Retinal pigment epithelial cell (primary cell): ENCODE measurements at regions not wholly inside any gene's neighbourhood (a gene's known extent, or its start where the extent isn't known, plus 50 kb on each side); places are given as distances from the start of the nearest gene placed in this dataset.

Experiments
- DNase-seq: peaks from one replicate; pipeline ENCODE4 v3.0.0-alpha.2; 2010; ENCODE audit warnings: low read depth
- H3K4me3 ChIP-seq: 2 replicates; pipeline ENCODE4 v1.5.1; 2011; ENCODE audit warnings: mild to moderate bottlenecking, low read length, control low read depth, moderate library complexity
- CTCF ChIP-seq: conservative IDR thresholded peaks from 2 replicates; pipeline ENCODE4 v1.5.1; 2011; ENCODE audit warnings: low read depth, low read length, control low read depth, inconsistent platforms

DNA sequence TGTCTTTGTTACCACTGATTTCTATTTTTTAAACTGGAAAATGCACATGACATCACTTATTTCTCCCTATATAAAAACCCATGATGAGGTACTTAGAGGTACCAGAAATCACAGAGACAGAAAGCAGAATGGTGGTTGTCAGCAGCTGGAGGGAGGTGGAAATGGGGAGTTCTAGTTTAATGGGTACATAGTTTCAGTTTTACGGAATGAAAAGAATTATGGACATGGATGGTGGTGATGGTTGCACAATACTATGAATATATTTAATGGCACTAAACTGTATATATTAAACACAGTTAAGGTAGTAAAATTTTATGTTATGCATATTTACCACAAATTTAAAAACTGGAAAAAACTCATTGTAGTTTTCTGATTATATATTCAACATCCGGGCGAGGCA is 50.5 kb upstream of the CPEB4 start:
- no peak for TF ChIP-seq CTCF
- DNase-seq: no peak
- H3K4me3 ChIP-seq: no peak overlapping the region
